Pons (tissue), 1 donor: ENCODE measurements at regions not wholly inside any gene's neighbourhood (a gene's known extent, or its start where the extent isn't known, plus 50 kb on each side); places are given as distances from the start of the nearest gene placed in this dataset.

Source experiments
- DNase-seq: peaks from one replicate; pipeline ENCODE4 v3.0.0-alpha.2; 2016; ENCODE audit warnings: low spot score

DNA sequence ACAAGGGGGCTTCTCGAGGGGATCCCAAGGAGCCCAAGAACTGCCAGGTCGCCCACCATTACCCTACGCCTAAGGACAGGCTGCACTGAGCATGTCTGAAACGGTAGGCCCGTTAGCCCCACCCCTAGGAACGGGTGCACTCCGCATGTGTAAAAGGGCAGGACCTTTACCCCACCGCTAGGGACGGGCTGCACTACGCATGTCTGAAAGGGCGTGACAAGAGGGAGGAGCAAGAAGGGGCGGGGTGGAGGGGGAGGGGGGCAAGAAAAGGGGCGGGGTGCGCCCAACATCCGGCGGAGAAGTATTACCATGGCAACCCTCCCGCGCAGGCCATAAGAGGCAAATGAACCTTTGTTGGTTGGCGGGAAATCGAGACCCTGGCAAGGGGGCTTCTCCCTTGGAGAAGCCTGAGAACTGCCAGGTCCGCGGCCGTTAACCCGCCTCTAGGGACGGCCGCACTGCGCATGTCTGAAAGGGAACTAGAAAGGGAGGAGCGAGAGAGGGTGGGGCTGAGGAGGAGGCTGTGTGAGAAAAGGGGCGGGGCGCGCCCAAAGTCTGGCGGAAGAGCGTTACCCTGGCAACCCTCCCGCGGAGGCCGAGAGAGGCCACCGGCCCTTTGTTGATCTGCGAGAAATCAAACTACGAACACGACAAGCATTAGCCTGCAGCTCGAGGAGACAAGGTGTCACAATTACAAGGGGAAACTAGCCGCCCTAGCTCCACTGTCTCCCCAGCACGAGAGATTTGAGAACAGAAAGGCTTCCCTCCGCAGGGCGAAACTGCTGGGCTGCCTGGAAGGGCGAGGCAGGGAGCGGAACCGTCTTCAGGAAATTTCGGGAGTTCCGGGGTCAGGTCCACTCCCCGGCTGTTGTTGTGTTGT lies 2046.8 kb downstream of the TP53TG3F start:
- DNase-seq: no peak

DNA sequence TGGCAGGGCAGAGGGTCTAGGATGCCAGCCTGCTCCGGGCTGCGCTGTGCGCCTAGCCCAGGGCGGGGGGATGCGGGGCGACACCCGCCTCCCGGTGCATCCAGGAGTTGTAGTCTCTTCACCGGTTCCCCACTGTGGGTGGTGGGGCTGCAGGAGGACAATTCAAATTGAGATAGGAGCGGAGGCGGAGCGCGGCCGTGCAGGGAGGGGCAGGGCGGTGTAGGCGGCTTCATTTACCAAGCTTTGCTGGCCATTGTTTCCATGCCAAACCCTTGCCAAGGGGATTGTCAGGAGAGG lies 2047.4 kb downstream of the TP53TG3F start:
- DNase-seq: no peak

DNA sequence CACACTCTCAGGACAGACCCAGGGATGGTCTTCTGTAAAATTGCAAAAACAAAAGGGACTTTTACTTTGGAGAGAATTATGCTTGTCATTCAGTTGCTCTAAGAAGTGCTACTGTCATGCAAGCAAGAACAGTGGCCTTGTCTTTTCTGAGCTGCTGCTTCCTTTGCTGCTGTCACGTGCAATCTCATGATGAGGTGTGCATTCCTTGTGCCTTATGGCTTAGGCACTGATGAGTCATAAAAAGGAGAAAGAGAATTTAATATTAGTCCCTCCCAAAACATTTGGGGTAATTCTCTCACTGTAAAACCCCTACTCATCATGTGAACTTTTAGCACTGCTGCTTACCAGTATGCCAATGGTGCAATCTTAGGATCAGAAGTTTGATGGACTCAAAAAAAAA lies 2051.3 kb downstream of the TP53TG3F start:
- no peak for DNase-seq

DNA sequence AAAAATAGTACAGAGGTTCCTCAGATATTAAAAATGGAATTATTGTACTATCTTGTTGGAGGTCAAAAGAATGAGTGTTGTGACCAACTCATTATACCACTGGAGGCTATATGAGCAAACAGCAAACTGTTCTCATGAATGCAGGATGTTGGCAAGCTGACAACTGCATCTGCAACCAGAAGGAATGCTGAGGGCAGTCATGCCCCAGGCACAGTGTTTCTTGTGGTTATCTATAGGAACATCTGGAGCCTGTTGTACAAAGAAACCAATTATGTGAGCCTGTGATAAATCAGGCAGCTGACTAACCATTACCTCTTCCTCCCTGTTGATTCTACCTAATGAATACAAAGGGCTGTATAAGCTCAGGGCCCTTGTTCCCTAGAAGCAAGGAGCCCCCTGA lies 2057.1 kb downstream of the TP53TG3F start:
- DNase-seq: no peak

DNA sequence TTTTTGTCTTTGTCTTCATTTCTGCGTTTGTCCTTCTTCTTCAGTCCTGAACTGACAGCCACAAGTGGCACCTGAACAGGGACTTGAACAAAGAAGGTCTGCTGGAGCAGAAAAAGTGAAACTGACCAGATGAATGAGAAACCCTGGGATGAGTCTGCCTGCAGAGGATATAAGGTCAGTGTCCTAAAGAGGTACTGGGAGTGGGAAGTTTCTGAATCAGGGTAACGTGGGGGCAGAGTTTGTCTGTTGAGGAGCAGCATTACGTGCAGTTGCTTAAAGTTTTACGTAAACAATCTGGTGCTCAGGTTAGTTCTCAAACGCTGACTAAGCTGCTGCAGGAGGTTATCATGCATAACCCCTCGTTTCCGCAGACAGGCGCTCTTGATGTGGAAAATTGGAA lies 2057.6 kb downstream of the TP53TG3F start:
- no peak for DNase-seq

DNA sequence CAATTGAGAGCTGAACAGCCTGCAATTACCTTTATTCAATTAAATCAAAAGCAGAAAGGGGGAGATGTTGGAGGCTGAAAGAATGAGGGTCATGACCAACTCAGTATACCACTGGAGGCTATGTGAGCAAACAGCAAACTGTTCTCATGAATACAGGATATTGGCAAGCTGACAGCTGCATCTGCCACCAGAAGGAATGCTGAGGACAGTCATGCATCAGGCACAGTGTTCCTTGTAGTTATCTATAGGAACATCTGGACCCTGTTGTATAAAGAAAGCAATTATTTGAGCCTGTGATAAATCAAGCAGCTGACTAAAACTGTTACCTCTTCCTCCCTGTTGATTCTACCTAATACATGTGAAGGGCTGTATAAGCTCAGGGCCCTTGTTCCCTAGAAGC lies 2064.6 kb downstream of the TP53TG3F start:
- peak; percentile 15 for DNase-seq

DNA sequence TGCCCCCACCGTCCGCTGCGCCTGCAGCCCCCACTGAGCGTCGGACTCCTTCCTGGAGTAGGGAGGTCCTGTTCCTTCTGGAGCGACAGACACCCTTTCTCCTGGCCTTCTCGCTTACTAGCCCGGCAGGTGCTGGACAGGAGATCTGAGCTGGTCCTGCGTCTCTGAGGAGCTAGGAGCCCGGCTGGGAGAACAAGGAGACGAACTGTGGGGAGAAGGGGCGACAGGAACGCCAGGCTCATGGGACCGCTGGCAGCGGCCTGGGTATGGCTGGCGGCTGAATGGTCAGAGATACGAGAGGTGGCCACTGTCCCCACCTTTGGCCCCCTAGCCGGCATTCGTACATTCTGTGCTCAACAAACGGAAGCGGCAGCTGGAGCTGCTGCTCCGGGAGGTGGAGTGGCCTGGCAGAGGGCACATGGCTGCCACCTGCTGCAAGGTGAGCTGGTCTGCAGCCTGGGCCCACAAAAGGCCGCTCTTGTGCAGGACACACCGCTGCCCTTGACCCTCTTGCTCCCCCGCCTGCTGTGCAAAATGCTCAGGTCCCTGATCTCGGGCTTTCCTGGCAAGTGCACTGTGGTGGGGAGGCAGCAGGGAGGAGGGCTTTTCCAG lies 2066.7 kb downstream of the TP53TG3F start:
- no peak for DNase-seq

DNA sequence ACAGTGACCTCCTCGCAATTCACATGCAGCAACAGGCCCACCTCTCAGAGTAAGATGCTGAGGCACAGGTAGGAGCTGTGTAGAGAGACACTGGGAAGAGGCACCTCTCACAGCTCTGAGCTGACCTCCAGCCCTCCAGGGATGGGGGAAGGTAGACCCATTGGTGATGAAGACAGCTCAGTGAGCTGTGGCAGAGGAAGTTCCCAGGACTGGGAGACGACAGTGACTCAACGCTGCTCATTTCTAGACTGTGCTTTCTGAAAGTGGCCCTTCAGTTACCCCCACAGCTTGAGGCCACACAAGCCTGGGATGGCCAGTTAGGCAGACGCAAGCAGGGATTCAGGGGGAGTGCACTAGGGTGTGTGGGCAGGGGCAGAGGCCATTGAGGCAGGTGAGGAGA lies 2073.2 kb downstream of the TP53TG3F start:
- no peak for DNase-seq

DNA sequence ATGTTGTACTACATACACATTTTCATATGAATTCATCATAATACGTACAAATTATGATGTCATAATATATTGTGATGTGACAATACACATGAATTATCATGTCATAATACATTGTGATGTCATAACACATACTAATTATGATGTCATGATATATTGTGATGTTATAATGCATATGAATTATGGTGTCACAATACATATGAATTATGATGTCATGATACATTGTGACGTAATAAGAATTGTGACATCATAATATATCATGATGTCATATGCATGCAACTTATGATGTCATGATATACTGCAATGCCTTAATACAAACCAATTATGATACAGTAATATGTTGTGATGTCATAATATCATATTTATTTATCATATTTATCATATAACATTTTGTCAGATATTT lies 2074.3 kb downstream of the TP53TG3F start:
- DNase-seq: no peak

DNA sequence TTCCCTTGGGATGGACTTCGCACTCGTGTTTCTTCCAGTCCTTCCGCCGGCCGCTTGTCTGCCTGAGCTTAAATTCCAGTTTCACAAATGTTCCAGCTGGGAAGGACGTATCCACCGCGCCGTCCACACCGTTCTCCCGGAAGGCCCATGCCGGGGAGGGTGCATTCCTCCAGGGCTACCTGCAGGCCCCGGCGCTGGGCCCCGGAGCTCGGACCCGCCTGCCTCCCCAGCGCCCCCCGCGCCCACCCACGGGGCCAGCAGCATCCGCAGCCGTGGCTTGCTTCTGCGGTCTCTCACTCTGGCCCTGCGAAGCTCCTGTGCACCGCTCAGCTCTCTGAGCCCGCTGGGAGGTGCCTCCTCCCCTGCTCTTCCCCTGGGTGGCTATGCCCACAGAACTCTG lies 2084.1 kb downstream of the TP53TG3F start:
- DNase-seq: no peak

DNA sequence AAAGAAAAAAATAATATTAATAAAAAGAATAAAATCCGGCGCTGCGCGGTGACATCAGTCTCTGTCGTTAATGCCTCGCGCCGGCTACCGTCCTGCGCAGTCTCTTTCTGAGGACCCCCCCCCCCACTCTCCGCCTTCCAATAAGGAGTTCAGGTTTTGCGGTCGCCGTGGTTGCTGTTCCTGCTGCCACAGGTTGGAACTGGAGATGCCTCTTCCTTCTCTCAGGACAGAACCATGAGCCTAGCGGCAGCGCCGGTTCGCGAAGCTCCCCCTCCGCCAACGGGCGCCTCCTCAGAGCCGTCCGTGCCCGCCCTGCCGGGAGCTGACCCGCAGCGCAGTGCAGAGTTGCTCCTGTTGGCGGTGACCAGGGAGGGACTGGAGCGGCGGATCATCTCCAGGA lies 2093.4 kb downstream of the TP53TG3F start:
- DNase-seq: no peak

DNA sequence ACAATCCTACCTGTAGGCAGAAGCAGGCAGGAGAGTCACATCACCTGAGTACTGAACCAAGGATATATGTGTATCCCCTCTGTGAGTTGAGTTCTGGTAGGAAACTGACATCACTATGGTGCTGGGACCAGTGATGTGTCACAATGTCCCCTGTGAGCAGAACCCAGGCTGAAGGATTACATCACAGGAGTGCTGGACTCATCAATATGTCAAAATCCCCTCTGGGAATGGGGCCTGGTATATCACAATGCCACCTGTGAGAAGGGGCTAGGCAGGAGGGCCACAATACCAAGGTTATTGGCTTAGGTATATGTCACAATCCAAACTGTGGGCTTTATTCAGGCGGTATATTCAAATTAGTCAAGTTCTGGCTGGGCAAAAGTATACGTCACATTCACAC lies 2098.3 kb downstream of the TP53TG3F start:
- DNase-seq: no peak

DNA sequence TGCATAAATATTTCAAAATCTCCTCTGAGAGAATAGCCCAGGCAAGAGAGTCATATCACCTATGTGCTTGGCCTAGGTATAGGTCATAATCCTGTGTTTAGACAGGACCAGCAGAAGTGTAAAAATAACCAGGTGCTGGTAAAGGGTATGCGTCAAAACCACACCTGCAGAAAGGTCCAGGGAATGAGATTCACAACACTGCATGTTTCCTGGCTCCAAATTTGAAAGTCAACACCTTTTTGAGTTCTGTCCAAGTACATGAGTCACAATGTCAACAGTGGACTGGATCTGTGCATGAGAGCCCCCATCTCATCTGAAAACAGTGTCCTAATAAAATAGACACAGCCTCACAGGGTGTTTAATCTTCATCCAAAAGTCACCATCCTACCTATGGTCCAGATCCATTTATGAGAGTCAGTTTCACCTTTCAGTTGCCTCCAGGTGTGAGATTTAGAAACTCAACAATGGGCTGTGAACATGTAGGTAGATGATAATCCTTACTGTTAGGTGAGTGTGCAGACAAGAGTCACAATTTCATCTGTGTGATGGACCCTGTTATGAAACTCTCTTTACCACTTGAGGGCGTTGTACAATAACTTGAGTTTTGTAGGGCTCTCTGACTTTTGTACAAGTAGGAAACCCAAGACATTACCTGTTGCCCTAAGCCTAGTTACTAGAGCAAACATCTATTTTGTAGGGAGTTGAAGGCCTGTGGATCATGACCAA lies 2100.7 kb downstream of the TP53TG3F start:
- DNase-seq: no peak

DNA sequence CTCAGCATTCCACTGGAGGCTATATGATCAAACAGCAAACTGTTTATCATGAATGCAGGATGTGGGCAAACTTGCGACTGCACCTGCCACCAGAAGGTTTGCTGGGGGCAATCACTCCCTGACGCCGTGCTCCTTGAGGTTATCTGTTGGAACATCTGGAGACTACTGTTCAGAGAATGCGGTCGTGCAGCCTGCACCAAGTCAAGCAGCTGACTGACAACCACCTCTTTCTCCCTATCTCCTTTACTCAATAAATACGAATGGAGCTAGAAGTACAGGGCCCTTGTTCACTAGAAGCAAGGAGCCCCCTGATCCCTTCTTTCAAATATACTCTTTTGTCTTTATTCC lies 2101.2 kb downstream of the TP53TG3F start:
- no peak for DNase-seq

DNA sequence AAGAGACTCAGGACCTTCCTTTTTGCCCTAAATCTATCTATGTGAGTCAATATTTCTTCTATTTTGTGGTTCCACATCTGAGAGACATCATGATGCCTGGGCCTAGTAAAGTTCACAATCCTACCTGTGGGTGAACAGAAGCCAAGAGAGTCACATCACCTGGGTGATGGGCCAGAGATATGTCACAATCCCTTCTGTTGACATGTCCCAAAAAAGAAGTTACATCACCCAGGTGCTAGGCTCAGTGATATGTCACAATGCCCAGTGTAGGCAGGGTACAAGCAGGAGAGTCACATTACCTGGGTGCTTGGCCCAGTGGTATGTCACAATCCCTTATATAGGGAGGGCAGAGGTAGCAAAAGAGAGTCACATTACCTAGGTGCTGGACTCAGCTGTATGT lies 2101.9 kb downstream of the TP53TG3F start:
- DNase-seq: no peak

DNA sequence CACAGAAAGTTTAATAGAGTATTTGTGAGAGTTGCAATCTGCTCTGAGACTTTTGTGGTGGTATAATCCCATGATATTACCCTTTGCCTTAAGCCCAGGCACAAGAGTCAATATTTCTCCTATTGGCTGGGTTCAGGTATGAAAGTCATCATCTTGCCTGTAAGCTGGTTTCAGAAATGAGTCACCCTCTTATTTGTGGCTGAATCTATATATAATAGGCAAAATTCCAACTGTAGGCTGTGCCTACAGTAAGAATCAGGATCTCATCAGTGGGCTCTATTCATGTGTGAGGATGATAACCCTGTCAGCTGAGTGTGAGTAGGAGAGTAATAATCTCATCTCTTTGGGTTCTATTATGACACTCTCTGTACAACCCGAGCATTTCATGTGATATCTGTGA lies 2103.1 kb downstream of the TP53TG3F start:
- DNase-seq: no peak

DNA sequence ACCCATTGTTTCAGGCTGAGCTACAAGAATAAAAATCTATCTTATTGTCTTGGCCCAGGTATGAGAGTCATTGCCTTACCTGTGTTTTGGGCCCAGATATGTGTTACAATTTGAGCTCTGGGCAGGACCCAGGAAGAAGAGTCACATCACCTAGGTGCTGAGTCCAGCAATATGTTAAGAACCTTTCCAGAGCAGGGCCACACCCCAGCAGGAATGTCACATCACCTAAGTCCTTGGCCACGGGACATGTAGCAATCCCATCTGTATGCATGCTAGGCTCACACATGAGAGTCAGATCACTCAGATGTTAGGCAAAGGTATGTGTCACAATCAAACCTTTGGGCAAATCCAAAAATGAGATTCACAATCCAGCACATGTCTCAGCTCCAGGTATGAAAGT lies 2103.5 kb downstream of the TP53TG3F start:
- DNase-seq: no peak

DNA sequence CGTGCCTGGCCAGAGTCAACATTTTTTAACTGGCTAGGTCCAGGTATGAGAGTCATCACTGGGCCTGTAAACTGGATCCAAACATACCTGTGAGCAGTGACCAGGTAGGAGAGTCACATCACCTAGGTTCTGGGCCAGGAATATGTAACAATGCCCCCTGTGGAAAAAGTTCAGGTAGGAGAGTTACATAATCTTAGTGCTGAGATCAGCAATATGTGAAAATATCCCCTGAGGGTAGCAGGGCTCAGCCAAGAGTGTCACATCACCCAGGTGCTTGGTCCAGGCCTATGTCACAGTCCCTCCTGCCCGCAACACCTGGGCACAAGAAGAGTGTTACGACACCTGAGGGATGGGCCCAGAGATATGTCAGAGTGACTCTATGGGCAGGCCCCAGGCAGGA lies 2104.7 kb downstream of the TP53TG3F start:
- no peak for DNase-seq

DNA sequence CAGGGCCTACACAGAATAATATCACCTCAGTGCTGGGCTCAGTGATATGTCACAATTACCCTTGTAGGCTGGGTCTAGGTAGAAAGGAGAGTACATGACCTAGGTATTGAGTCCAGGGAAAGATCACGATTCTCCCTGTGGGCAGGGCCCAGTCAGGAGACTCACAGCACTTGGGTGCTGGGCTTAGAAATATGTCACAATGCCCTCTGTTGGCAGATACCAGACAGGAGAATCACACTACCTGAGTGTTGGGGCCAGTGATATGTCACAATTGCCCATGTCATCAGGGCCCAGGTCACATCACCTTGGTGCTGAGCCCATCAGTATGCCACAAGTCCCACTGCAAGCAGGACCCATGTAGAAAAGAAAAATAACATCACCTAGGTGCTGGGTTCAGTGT lies 2105.5 kb downstream of the TP53TG3F start:
- no peak for DNase-seq

DNA sequence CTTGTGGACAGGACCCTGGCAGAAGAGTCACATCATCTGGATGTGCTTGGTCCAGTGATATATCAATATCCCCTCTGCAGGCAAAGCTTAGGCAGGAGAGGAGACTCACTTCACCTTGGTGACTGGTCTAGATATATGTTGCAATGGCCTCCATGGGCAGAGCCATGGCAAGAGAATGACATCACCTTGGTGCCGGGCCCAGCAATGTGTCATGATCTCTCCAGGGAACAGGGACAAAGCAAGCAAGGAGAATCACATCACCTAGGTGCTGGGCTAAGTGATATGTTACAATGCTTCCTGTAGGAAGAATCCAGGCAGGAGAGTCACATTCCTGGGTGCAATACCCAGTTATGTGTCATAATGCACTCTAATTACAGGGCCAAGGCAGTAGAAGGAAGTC lies 2106.2 kb downstream of the TP53TG3F start:
- no peak for DNase-seq

DNA sequence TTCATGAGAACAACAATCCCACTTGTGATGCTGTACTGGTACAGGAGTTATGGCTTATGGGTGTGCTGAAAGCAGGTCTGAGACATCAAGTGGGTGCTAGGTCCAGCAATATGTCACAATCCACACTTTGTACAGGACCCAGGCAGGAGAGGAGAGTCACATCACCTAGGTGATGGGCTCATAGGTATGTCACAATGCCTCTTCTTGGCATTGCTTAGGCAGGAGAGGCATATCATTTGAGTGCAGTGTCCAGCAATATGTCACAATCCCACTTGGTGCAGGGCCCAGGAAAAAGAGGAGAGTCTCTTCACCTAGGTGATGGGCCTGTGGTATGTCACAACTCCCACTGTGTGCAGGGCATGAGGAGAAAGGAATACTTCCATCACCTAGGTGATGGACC lies 2110.0 kb downstream of the TP53TG3F start:
- no peak for DNase-seq

DNA sequence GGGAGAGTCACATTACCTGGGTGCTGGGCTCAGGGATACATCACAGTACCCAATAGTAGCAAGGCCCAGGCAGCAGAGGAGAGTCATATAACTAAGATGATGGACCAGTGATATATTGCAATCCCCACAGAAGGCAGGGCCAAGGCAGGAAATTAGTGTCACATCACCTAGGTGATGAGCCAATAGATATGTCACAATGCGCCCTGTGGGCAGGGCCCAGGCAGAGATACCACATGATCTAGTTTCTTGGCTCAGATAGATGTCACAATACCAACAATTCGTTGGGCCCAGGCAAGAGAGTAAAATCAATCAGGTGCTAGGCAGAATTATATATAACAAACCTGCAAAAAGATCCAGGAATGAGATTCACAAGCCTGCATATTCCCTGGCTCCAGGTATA lies 2111.5 kb downstream of the TP53TG3F start:
- DNase-seq: no peak

DNA sequence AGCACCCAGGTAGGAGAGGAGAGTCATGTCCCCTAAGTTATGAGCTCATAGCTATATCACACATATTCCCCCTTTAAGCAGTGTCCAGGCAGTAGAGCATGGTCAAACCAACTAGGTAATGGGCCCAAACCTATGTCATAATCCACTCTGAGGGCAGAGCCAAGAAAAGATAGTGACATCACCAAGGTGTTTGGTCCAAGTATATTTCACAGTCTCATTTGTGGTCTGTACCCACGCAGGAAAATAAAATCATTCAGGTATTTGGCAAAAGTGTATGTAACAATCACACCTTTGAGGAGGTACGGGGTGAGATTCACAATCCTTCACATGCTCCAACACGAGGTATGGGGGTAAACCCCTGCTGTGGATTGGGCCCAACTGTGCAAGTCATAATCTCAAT lies 2112.8 kb downstream of the TP53TG3F start:
- no peak for DNase-seq

DNA sequence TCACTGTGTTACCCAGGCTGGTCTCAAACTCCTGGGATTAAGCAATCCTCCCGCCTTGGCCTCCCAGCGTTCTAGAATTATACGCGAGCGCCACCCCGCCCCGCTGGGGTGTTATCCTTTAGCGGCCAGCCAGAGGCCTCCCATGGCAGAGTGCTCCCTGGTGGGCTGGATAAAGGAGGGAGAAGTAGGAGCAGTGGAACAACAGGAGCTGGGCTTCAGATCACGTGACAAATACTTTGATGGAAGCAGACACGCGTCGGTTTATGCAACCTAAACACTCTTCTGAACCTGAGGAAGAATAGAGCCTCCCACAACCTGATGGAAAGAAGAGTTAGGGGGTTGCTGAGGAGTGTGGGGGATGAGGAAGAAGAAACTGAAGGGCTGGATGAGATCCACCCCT lies 2114.0 kb downstream of the TP53TG3F start:
- DNase-seq: no peak
